Vagina (tissue), 2 donors: ENCODE measurements at regions not wholly inside any gene's neighbourhood (a gene's known extent, or its start where the extent isn't known, plus 50 kb on each side); places are given as distances from the start of the nearest gene placed in this dataset.

Source experiments
- CTCF ChIP-seq, 3 experiments: fragments of 450-650 bp in 2 of 3; fragments of 200-600 bp in 1 of 3; sonication (generic) in 1 of 3; IDR thresholded peaks; one replicate each; pipeline ENCODE4 v1.5.1; 2017 to 2019; ENCODE audit warnings: antibody characterized with exemption in 3 of 3, mild to moderate bottlenecking in 2 of 3, moderate library complexity in 2 of 3
- POLR2A ChIP-seq, 2 donors: fragments of 450-650 bp; IDR thresholded peaks; one replicate each; pipeline ENCODE4 v1.6.1; 2017; ENCODE audit warnings: antibody characterized with exemption in 2 of 2, mild to moderate bottlenecking in 2 of 2, moderate library complexity in 2 of 2
- POLR2AphosphoS5 ChIP-seq, 2 donors: sonication (generic); formaldehyde crosslinking; IDR thresholded peaks; one replicate each; pipeline ENCODE4 v1.9.0; 2017; ENCODE audit warnings: antibody characterized with exemption in 2 of 2, mild to moderate bottlenecking in 2 of 2, low read depth in 1 of 2; ENCODE audit not compliant: insufficient read depth in 1 of 2

- TF ChIP-seq CTCF (IDR thresholded peaks at IDR 0.05) (no peak), POLR2A (IDR thresholded peaks at IDR 0.05) (no peak), POLR2AphosphoS5 (IDR thresholded peaks at IDR 0.05; ENCODE audit: insufficient read depth in 1 of 2, low read depth in 1 of 2) (no peak)
These were observed 428.8 kb downstream of the ARHGEF28 start for GRCh38 chr5:74054641-74055421.
